MM.1S (cell line): ENCODE measurements at regions not wholly inside any gene's neighbourhood (a gene's known extent, or its start where the extent isn't known, plus 50 kb on each side); places are given as distances from the start of the nearest gene placed in this dataset.

Experiments
- DNase-seq: peaks from one replicate; pipeline ENCODE4 v3.0.0-alpha.2; 2015
- H2AFZ ChIP-seq: fragments of 300-600 bp; sonication (generic); 2 replicates; pipeline ENCODE4 v1.6.0; 2016; ENCODE audit warnings: antibody characterized with exemption, low read length
- H3F3A ChIP-seq: fragments of 300-600 bp; sonication (generic); 2 replicates; pipeline ENCODE4 v1.6.1; 2016; ENCODE audit warnings: mild to moderate bottlenecking, antibody characterized with exemption, low read length, moderate library complexity, mixed read lengths; ENCODE audit not compliant: insufficient read depth
- H3K27ac ChIP-seq: fragments of 300-600 bp; sonication (generic); 2 replicates; pipeline ENCODE4 v1.5.1; 2016; ENCODE audit warnings: mild to moderate bottlenecking, low read length
- H3K27me3 ChIP-seq: fragments of 300-600 bp; sonication (generic); replicated peaks from 2 replicates; pipeline ENCODE4 v1.6.0; 2016; ENCODE audit warnings: low read length; ENCODE audit not compliant: insufficient read depth
- H3K36me3 ChIP-seq: fragments of 300-600 bp; sonication (generic); replicated peaks from 2 replicates; pipeline ENCODE4 v1.6.1; 2016; ENCODE audit warnings: mild to moderate bottlenecking, low read length, mixed read lengths; ENCODE audit not compliant: insufficient read depth
- H3K4me1 ChIP-seq: fragments of 300-600 bp; sonication (generic); 2 replicates; pipeline ENCODE4 v1.6.1; 2016; ENCODE audit warnings: low read length, mixed read lengths
- H3K4me2 ChIP-seq: fragments of 300-600 bp; sonication (generic); 2 replicates; pipeline ENCODE4 v1.6.0; 2016; ENCODE audit warnings: low read depth, low read length
- H3K4me3 ChIP-seq: fragments of 300-600 bp; sonication (generic); 2 replicates; pipeline ENCODE4 v1.5.1; 2016; ENCODE audit warnings: low read length, mixed read lengths
- H3K79me2 ChIP-seq: fragments of 300-600 bp; sonication (generic); 2 replicates; pipeline ENCODE4 v1.6.1; 2016; ENCODE audit warnings: mixed run types, low read length, mixed read lengths
- H3K9ac ChIP-seq: fragments of 300-600 bp; sonication (generic); 2 replicates; pipeline ENCODE4 v1.6.1; 2016; ENCODE audit warnings: low read length, mixed read lengths
- H3K9me2 ChIP-seq: fragments of 300-600 bp; sonication (generic); replicated peaks from 2 replicates; pipeline ENCODE4 v1.6.1; 2016; ENCODE audit warnings: mild to moderate bottlenecking, low read length, mixed read lengths; ENCODE audit not compliant: insufficient read depth
- H3K9me3 ChIP-seq: fragments of 300-600 bp; sonication (generic); replicated peaks from 2 replicates; pipeline ENCODE4 v1.6.1; 2016; ENCODE audit warnings: mild to moderate bottlenecking, low read length, mixed read lengths; ENCODE audit not compliant: insufficient read depth
- H4K20me1 ChIP-seq: fragments of 300-600 bp; sonication (generic); 2 replicates; pipeline ENCODE4 v1.6.1; 2016; ENCODE audit warnings: mild to moderate bottlenecking, low read length, moderate library complexity, mixed read lengths; ENCODE audit not compliant: insufficient read depth
- CTCF ChIP-seq: fragments of 300-600 bp; sonication (generic); IDR thresholded peaks from 2 replicates; pipeline ENCODE4 v1.5.1; 2016; ENCODE audit warnings: antibody characterized with exemption, low read length, mixed read lengths
- EZH2 ChIP-seq: fragments of 300-600 bp; sonication (generic); optimal IDR thresholded peaks from 2 replicates; pipeline ENCODE3; 2017; ENCODE audit warnings: low read depth, mild to moderate bottlenecking, antibody characterized with exemption, low read length, mixed read lengths
- EZH2phosphoT487 ChIP-seq: fragments of 300-600 bp; sonication (generic); IDR thresholded peaks from 2 replicates; pipeline ENCODE4 v1.6.1; 2018; ENCODE audit warnings: antibody characterized with exemption, low read length

- Histone ChIP-seq H3K27me3 (no peaks in the 10 kb centered on the region), H3K4me1 (no peaks in the 10 kb centered on the region), H3K9me3 (no peaks in the 10 kb centered on the region), H3K79me2 (no peaks in the 10 kb centered on the region), H3K9me2 (no peaks in the 10 kb centered on the region), H3K27ac (no peak overlapping the region), H3K36me3 (no peaks in the 10 kb centered on the region), H3K4me2 (no peak overlapping the region), H3F3A (no peaks in the 10 kb centered on the region), H4K20me1 (no peaks in the 10 kb centered on the region), H2AFZ (0 out of 2 replicates have a peak overlapping the region, but pooled peaks have one; percentile 31), H3K9ac (no peak overlapping the region), H3K4me3 (no peak overlapping the region)
- peak; percentile 23 for DNase-seq
- TF ChIP-seq CTCF (peak; percentile 46), EZH2 (no peak)
Measured at GRCh38 chr13:34076943-34077703, 259.2 kb downstream of the RFC3 start.

- TF ChIP-seq EZH2phosphoT487 (no peak), EZH2 (no peak), CTCF (no peak)
- Histone ChIP-seq H3K27ac (no peak overlapping the region), H3K9ac (no peak overlapping the region), H3K27me3 (no peaks in the 10 kb centered on the region), H3K4me1 (no peaks in the 10 kb centered on the region), H2AFZ (no peak overlapping the region), H4K20me1 (no peaks in the 10 kb centered on the region), H3K79me2 (no peaks in the 10 kb centered on the region), H3K4me2 (no peak overlapping the region), H3K4me3 (no peak overlapping the region), H3K36me3 (no peaks in the 10 kb centered on the region), H3F3A (no peaks in the 10 kb centered on the region), H3K9me3 (no peaks in the 10 kb centered on the region), H3K9me2 (no peaks in the 10 kb centered on the region)
- DNase-seq, result no peak
Measured at GRCh38 chr13:34078334-34078999, 260.5 kb downstream of the RFC3 start.

- Histone ChIP-seq H2AFZ (no peak overlapping the region), H3K4me2 (no peak overlapping the region), H3K27me3 (no peaks in the 10 kb centered on the region), H3K27ac (no peak overlapping the region), H3F3A (no peaks in the 10 kb centered on the region), H4K20me1 (no peaks in the 10 kb centered on the region), H3K9ac (no peak overlapping the region), H3K36me3 (no peaks in the 10 kb centered on the region), H3K4me3 (no peak overlapping the region), H3K79me2 (no peaks in the 10 kb centered on the region), H3K9me2 (no peaks in the 10 kb centered on the region), H3K9me3 (no peaks in the 10 kb centered on the region), H3K4me1 (no peaks in the 10 kb centered on the region)
- TF ChIP-seq CTCF, result no peak
- TF ChIP-seq EZH2phosphoT487, result no peak
- no peak for TF ChIP-seq EZH2
- no peak for DNase-seq
Measured at GRCh38 chr13:34085204-34085603, 267.3 kb downstream of the RFC3 start.
